ENCODE measurements at regions not wholly inside any gene's neighbourhood (a gene's known extent, or its start where the extent isn't known, plus 50 kb on each side); places are given as distances from the start of the nearest gene placed in this dataset.

DNA sequence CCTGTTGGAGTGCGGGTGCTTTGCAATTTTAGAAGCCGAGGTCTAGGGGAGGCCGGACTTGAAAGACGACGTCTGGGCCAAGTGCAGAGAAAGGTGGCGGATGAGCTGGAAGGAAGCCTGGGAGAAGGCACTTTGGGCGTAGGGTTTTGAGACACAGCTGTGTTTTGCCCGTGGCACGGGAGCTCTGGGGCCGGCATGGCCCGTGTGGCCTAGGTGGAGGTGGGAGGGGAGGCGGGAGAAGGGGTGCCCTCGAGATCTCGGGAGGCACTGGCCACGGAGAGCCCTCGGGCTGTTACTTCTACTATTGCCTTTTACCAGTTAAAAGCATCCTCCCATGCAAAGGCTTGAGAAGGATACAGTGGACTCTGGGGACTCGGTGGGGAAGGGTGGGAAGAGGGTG, 161.9 kb downstream of the FOXL1 start:
- no peak for DNase-seq (ENCODE audit: low read depth in 2 of 2)

DNA sequence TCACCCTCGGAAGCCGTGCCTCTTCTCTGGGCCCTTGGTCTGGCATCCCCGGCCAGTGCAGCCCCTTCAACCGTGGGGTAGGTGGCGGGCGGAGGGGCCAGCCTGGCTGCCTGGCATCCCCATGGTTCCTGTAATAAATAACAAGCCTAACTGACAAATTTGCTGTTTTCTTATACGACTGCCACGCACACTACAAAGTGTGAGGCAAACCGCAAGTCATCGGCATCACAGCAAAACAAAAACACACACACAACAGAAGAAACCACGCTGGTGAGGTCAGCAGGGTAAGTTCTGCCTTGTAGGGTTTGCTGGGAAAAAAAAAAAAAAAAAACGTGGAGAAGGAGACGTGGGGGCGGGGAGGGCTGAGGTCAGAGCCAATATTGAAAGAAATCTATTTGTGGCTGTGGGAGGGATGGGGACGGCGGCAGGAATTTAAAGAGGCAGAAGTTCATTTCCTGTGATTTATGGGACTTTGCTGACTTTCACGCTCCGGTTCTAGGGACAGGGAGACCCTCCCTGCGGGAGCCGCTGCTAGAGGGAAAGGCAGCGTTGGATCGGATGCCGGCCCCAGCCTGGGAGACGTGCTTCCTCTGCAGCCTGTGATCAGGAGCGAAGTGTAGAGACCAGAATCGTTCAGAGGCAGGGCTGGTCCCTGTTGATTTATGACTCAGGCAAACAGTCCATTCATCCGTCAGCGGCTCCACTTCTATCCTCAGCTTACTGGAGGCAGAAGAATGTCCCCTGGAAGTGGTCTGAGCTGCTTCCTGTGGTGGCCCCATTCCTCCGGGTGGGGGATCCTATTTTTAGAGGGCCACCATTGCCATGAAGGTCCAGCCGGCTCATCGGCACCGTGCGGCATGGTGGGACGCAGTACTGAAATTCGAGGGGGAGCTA, 162.8 kb downstream of the FOXL1 start:
- no peak for DNase-seq (ENCODE audit: low read depth in 2 of 2)

DNA sequence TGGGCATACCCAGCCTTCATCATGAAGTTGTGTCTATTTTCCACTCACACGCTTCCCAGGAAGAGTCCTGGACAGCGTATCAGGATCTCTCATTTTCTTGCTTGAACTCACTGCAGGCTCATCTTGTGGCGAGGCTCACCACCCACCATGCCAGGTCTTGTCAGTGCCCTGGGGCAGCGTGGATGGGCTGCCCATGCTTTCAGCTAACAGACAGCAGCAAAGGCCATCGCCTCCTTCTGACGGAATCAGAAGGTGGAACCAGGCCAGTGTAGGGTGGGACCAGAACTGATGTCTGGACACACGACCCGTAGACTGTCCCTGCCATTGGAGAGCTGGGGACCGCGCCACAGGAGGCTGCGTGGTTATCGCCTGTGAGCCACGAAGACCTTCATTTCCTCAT, 169.4 kb downstream of the FOXL1 start:
- no peak for DNase-seq (ENCODE audit: low read depth in 2 of 2)

DNA sequence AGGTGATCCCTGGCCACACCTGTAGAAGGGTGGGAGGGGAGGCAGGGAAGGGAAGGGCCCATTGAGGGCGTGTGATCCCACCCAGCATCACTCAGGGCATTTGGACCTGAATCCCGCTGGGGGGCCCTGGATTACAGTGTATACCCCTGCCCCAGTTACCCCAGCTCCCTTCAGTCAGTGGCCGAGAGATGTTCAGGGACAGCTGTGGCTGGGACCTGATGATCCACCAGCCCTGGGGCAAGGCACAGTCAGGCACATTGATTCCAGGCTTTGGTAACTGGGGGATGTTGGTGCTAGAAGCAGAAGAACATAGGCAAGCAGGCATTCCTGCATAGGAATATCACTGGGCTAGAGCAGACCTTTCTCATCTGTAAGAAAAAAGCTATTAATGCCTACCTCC, 170.3 kb downstream of the FOXL1 start:
- DNase-seq (ENCODE audit: low read depth in 2 of 2) = no peak

DNA sequence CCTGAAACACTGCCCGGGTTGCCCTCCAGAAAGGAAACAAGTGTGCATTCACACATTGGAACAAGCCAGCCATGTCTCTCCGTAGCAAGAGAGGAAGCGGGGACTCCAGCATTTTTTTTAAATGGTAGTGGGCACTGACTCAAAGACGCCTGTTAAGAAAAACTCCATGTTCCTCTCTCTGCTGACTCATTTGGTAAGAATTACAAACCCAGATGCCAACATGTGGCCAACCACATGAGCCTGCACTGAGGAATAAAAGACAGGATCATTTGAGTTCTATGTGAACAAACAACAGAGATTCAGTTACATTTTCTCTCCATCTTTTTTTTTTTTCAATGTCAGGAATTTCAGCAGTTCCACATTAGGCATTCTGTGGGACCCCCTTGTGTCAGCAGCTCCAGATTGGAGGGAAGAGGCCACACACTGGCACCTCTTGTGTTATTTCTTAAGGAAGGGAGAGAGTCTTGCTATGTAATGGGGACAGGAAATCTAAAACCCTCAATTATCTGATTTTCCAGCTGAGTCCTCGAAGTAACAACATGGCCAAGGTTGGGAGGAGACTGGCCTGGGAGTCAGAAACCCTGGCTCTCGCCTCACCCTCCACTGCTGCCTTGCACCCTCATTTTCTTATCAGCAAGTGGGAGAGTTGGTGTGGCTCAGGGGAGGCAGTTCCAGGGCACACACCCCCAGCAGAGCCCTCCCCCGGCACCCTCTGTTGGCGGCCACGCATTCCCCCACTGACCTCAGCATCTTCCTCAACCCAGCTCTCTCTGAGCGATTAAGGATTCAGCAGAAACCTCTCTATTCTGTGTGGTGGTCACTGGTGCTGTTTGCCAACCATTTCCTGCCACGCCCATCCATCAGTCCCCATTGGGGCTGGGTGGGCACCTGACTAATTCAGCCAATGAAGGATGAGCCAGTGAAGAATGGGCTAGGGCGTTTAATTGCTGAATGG, 173.0 kb downstream of the FOXL1 start:
- DNase-seq (ENCODE audit: low read depth in 2 of 2) = no peak

DNA sequence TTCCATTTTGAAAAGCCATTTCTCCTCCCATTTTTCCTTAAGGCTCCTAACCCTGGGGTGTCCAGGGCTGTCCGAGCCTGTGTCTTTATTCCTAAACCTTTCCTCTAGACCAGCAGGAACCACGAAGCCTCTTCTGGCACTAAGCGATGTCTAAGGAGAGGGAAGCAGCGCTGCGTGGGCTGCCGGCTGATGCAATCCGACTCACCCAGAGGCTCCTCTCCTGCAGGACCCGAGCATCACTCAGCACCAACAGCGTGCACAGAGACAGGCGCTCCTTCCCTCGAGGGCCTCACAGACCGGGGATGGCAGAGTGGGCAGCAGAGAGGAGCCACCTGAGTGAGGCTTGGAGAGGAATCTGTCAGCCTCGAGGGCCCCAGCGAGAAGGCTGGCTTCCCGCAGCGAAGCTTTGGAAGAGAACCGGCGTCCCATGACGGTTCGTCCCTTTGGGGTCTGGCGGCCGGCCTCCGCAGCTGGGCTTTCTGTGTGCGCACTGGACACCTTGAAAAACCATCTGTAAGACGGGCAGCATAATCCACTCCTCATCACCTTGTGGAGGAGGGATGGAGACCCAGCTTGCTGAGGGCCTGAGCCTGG, 174.3 kb downstream of the FOXL1 start:
- DNase-seq (ENCODE audit: low read depth in 2 of 2) = no peak

DNA sequence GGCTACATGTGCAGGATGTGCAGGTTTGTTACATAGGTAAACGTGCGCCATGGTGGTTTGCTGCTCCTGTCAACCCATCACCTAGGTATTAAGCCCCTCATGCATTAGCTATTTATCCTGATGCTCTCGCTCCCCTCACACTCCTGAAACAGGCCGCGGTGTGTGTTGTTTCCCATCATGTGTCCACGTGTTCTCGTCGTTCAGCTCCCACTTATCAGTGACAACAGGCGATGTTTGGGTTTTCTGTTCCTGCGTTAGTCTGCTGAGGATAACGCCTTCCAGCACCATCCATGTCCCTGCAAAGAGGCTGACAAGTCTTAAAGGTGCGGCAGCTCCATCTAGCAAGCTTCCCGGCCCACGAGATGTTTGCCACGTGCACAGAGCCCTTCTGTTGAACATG, 175.1 kb downstream of the FOXL1 start:
- DNase-seq (ENCODE audit: low read depth in 2 of 2) = no peak

DNA sequence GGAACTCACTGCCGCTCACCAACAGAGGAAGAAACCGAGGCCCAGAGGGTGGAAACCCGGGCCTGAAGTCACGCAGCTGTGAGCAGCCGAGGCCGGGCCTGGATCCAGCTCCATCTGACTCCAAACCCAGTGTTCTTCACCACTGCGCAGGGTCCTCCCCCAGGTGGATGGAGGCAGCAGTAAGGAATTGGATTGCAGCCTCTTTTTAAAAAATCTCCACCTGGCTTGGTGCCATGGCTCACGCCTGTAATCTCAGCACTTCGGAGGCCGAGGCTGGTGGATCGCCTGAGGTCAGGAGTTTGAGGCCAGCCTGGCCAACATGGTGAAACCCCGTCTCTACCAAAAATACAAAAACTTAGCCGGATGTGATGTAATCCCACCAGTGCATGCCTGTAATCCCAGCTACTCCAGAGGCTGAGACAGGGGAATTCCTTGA, 177.2 kb downstream of the FOXL1 start:
- DNase-seq (ENCODE audit: low read depth in 2 of 2) = no peak

DNA sequence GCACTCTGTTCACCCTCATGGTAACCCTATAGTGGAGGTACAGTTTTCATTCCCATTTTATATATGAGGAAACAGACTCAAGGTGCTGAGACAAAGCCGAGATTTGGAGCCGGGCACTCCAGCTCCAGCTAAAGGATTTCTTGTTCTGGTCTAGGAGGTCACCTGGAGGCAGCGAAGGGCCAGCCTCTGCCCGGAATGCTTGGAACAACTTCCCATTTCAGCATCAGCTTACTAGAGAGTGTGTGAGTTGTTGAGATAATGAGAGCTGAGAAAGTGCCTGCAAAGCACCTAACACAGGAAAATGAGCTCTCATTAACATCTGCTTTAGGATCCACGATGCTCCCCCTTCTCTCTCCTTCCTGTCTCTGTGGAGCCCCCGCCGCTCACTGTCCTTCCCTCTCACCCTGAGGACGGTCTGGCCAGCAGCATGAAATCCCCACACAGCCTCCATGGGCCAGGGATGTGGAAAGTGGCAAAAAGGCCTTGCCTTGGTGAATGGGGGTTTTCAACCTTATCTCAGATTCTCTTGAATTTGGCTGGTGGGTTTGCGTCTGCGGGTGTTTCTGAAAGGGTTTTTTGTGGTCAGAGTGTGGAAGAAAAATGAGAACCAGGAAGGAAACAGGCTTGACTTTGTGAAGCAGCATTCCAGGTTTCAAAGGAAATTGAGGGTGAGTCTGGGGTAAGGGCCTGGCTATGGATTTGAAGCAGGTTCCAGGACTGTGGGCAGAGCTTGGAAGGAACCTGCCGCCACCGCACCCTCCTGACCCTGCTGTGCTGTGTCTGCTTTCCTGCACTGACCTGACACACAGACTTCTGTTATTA, 178.7 kb downstream of the FOXL1 start:
- DNase-seq (ENCODE audit: low read depth in 2 of 2) = no peak

DNA sequence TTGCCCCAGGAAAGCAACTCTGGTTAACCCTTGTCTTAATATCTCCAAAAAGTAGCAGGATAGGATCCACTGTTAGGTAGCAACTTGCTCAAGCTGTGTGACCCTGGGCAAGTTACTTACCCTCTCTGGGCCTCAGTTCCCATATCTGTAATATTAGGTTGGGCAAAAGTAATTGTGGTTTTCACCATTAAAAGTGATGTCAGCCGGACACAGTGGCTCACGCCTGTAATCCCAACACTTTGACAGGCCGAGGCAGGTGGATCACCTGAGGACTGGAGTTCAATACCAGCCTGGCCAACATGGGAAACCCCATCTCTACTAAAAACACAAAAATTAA, 179.3 kb downstream of the FOXL1 start:
- DNase-seq (ENCODE audit: low read depth in 2 of 2) = no peak

DNA sequence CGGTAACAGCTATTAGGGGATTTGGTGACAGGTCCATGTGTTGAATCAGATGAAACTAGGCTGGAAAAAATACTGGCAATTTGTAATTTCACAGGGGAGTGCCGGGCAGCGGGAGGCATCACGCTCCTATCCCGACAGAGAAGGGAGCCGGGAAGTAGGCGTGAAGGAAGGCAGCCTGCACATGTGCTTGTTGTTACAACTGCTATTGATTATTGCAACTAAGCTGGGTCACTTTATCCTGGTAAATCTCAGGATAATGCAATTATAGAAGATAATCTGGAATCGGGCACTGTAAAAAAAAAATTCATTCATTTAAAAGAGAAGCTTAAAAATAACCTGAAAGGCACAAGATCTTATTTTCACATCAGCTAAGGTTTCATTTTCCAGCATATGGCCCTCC, 180.6 kb downstream of the FOXL1 start:
- DNase-seq (ENCODE audit: low read depth in 2 of 2) = no peak

DNA sequence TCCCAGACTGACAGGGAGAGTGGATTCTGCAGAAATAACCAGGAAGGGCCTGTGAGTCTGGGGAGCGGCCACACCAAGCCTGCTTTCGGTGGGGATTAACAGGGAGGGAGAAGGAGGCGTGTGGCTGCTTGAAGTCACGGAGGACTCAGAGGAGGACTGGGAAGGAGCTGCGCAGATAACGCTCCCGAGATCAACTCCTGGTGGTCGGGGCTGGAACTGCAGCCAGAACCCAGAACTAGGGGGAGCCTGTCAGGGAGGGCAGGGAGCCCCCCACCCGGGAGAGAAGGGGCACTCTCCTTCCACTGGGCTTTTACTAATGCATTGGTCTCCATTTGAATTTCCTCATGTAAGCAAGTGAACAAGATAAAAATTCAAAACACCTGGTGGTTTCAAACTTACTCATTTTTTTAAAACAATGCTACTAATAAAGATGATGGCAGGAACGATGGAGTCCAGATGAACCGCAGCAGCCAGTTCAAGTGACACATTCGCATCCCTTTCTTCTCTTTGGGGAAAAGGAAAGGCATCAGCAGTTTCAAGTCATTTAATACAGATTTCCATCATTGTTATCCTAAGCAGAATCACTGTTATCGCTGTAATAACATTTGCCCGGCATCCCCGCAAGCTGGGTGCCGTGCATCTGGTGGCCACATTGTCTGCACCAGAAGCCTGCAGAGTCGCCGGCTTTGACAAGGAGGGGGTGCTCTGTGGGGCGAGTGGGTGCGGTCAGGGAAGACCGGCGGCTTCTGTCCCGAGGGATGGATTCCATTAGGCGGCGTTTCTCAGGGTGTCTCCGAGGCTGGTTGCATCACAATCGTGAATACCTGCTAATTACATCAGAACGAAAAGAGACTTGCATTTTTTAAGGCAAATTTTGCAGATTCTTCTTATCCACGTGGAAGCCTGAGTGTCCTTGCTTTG, 183.0 kb downstream of the FOXL1 start:
- peak in 1 of 2 donors; percentile 3 for DNase-seq (ENCODE audit: low read depth in 2 of 2)

DNA sequence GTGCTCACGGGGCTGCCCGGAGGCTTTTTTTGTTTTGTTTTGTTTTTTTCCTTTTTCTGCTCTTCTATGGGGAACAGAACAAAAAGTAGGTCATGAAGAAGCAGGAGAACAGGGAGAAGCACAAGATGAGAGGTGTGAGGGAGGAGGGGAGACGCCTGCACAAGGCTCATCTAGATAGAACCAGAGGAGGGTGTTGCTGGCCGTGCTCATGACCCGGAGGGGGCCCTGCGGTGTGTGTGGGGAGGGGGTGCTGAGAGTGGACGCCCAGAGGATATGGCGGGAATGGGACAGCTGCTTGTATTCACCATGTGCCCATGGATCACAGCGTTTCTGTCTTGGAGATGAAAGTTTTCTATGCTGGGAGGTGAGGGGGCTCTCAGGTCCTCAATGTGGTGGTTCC, 183.7 kb downstream of the FOXL1 start:
- DNase-seq (ENCODE audit: low read depth in 2 of 2) = no peak

DNA sequence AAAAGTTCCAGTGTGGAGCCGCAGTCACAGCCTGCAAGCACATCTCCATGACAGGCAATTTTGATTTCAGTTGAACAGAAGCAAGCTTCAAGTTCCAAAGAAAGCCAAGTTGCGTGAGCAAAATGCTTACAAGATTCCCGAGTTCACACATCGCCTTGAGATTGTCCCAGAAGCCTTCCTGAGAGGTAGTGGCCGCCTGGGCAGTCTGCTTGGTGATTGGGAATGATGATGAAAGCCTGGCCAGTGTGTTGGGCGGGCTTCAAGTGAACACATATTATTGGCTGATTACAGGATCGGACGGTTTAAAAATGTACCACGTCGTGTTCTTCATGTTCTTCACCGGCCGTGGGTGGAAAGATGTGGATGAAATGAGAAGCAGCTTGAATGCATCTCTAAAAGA, 185.5 kb downstream of the FOXL1 start:
- no peak for DNase-seq (ENCODE audit: low read depth in 2 of 2)

DNA sequence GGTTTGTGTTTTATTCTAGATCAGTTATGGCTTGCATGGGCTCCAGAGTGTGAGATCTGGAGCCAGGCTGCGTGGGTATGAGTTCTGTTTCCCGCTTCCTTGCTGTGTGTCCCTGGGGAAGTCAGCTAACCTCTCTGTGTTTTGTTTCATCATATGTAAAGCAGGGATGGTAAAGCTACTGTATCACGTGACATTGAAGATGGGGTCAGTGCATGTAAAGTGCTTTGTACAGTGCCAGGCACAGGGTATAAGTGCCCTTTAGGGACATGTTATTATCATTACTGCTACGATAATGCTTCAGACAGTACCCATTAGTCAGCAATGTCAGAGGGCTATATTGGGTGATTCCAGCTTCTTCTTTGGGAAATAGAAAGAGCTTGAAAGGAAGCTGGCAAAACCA, 186.2 kb downstream of the FOXL1 start:
- DNase-seq (ENCODE audit: low read depth in 2 of 2) = no peak

DNA sequence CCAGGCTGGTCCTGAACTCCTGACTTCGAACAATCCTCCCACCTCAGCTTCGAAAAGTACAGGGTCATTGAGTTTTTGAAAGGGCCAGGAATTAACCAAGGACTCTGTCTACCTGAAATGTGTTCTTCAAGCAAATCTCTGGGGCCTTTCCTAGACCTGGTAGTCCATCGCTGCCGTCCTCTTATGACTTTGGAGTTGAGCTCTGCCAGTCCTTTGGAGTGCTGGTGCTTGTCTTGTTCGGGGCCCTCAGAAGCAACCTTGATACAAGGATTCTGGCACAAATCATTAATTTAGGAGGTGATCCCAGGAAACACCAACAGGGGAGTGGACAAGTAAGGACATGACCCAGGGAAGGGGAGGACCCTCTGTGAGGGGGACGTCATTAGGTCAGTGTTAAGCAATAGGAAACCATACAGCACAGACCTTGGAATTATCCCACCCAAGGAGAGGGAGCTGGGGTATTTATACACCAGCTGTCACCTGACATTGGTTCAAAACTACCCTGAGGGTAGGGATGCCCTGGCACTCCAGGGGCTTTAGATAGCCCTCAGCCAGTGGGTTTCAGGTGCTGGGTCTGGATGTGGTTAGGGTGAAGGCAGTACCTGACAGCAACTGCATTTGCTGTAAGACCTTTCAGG, 187.2 kb downstream of the FOXL1 start:
- no peak for DNase-seq (ENCODE audit: low read depth in 2 of 2)

DNA sequence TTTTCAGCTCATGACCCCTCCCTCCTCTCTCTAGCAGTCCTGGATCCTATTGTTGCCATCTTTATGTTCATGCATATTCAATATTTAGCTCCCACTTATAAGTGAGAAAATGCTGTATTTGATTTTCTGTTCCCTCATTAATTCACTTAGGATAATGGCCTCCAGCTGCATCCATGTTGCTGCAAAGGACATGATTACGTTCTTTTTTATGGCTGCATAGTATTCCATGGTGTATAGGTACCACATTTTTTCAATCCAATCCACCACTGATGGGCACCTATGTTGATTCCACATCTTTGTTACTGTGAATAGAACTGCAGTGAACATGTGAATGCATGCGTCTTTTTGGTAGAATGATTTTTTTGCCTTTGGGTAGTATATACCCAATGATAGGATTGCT, 188.4 kb downstream of the FOXL1 start:
- DNase-seq (ENCODE audit: low read depth in 2 of 2) = no peak

DNA sequence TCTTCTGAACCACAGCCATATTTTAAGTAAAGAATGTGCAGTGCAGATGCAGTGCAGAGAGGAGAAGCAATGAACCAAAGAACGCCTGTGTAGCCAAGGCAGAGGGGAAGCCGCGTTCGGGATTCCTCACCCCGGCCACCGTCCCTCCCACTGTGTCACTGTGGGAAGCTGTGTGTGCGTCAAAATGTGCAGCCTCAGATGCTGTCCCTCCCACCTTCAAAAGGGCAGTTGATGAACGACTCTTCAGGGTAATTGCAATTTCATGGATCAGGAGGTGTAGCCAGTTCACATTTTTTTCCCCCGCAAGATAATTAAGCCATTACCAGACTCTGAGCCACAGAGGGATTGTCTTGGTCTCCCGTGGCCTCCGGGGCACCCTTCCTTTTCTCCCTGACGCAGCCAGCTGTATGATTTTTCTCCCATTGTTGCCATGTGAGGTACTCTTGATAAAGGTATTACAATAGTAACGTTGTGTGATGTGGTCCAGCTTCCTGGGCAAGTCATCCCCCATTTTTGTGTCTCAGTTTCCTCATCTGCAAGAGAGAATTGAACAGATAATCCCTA, 190.0 kb downstream of the FOXL1 start:
- no peak for DNase-seq (ENCODE audit: low read depth in 2 of 2)

DNA sequence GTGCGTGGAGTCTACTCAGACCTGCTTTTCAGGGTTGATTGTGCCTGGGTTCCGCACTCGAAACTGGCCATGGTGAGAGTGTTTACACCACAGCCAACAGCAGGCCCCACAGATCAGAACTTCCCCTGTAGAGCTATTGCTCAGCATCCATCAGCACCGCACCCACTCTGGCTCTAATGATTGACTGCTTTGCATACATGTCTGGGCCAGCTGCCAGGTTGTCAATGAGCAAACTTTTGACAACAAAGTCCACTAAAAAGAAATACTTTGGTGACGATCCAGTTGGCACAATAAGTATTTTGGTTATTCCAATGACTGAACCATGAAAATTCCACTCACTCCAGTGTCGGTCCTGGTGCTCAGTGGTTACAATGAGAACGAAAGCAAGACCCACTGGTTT, 190.7 kb downstream of the FOXL1 start:
- DNase-seq (ENCODE audit: low read depth in 2 of 2) = no peak
